ENCODE measurements at regions not wholly inside any gene's neighbourhood (a gene's known extent, or its start where the extent isn't known, plus 50 kb on each side); places are given as distances from the start of the nearest gene placed in this dataset.
"Not testable (repeated sequence)": the region's sequence is repeated elsewhere in the genome, so short reads cannot be mapped to it uniquely, and the experiment has no call there.

DNA sequence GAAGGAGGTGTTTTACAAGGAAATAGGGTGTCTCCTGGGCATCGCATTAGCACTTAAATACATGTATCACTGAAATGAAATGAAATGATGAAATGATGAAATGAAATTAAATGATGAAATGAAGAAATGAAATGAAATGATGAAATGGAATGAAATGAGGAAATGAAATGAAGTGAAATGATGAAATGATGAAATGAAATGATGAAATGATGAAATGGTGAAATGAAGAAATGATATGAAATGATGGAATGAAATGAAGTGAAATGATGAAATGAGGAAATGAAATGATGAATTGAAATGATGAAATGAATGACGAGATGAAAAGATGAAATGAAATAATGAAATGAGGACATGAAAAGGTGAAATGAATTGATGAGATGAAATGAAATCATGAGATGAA lies 314.6 kb downstream of the TP53TG3F start:
- not testable (repeated sequence) for H4K91ac ChIP-seq (replicated peaks; ENCODE audit: insufficient read length, low read length)

DNA sequence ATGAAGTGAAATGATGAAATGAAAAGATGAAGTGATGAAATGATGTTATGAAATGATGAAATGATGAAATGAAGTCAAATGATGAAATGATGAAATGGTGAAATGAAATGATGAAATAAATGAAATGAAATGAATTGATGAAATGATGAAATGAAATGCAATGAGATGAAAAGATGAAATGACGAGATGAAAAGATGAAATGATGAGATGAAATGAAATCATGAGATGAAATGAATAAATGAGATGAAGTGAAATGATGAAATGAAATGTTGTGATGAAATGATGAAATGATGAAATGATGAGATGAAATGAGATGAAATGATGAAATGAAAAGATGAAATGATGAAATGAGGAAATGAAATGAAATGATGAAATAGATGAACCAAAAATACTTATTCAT lies 315.3 kb downstream of the TP53TG3F start:
- H3K23ac ChIP-seq (ENCODE audit: insufficient read length); CTCF ChIA-PET (ENCODE audit: partially characterized antibody); H2AK5ac ChIP-seq (ENCODE audit: low read depth, low read length); H3K4me2 ChIP-seq (ENCODE audit: insufficient read depth in 1 of 2, low read depth in 2 of 2, low read length in 2 of 2); H3K23me2 ChIP-seq (ENCODE audit: low read depth, low read length); H3K79me2 ChIP-seq (ENCODE audit: control insufficient read depth in 1 of 2, insufficient read depth in 2 of 2, low read length in 2 of 2); H2BK20ac ChIP-seq (ENCODE audit: low read length); H3K14ac ChIP-seq (ENCODE audit: insufficient read length); H3K27me3 ChIP-seq (replicated peaks in 1 of 4; ENCODE audit: control insufficient read depth in 3 of 4, extremely low read depth in 1 of 4, insufficient read depth in 3 of 4, low read length in 3 of 4); H3K4me3 ChIP-seq (ENCODE audit: extremely low read depth in 1 of 4, insufficient read depth in 2 of 4, low read depth in 3 of 4, low read length in 4 of 4); H2BK15ac ChIP-seq (ENCODE audit: low read length); H3K9ac ChIP-seq (replicated peaks in 1 of 4; ENCODE audit: extremely low read depth in 1 of 4, low read depth in 3 of 4, low read length in 3 of 4); H4K91ac ChIP-seq (replicated peaks; ENCODE audit: insufficient read length, low read length); H4K5ac ChIP-seq (ENCODE audit: insufficient read length, low read depth, low read length); H3K4ac ChIP-seq (replicated peaks; ENCODE audit: insufficient read length, low read depth, low read length); H3K36me3 ChIP-seq (ENCODE audit: control insufficient read depth in 2 of 4, insufficient read depth in 4 of 4, low read length in 3 of 4); DNase-seq (ENCODE audit: low read depth in 1 of 2, low spot score in 2 of 2); H4K8ac ChIP-seq (ENCODE audit: extremely low read depth, insufficient read depth, low read length); FAIRE-seq; H2AFZ ChIP-seq (ENCODE audit: low read length); H2BK120ac ChIP-seq (replicated peaks; ENCODE audit: low read depth, low read length); H4K20me1 ChIP-seq (replicated peaks in 1 of 2; ENCODE audit: control insufficient read depth in 1 of 2, insufficient read depth in 2 of 2, low read length in 2 of 2); H3K4me1 ChIP-seq (replicated peaks in 1 of 4; ENCODE audit: control insufficient read depth in 3 of 4, insufficient read depth in 4 of 4, low read length in 3 of 4); H3K27ac ChIP-seq (ENCODE audit: low read depth, low read length); H3K18ac ChIP-seq (ENCODE audit: extremely low read depth, low read length); POLR2A ChIA-PET (ENCODE audit: partially characterized antibody); H2BK5ac ChIP-seq (ENCODE audit: low read depth, low read length); H3K56ac ChIP-seq (replicated peaks; ENCODE audit: insufficient read length, low read depth, low read length); H3K79me1 ChIP-seq (ENCODE audit: low read depth, low read length); H2BK12ac ChIP-seq (ENCODE audit: low read depth, low read length): not testable (repeated sequence)
- H3K9me3 ChIP-seq (ENCODE audit: insufficient read depth in 2 of 2, low read depth in 1 of 2, low read length in 1 of 2), result peaks cover 0 to 10% of the 10 kb centered on the region in 2 experiments; a peak in 1 of 4 replicates
- 64% methylated on average over 1 of the region's 1 CpG; no CpG with 5 or more reads in 1 of the 2 experiments for WGBS, 2 experiments (ENCODE audit: extremely low coverage in 1 of 2, insufficient coverage in 1 of 2, insufficient read length in 1 of 2, insufficient replicate concordance in 2 of 2, low coverage in 1 of 2, low lambda C conversion rate in 2 of 2, missing lambda C conversion rate in 1 of 2)

More for the DNA sequence above, 314.6 kb downstream of the TP53TG3F start:
- H3K79me2 ChIP-seq (ENCODE audit: control insufficient read depth in 1 of 2, insufficient read depth in 2 of 2, low read length in 2 of 2); H3K4ac ChIP-seq (replicated peaks; ENCODE audit: insufficient read length, low read depth, low read length); H3K23me2 ChIP-seq (ENCODE audit: low read depth, low read length); H3K23ac ChIP-seq (ENCODE audit: insufficient read length); CTCF ChIA-PET (ENCODE audit: partially characterized antibody); H3K79me1 ChIP-seq (ENCODE audit: low read depth, low read length); H3K56ac ChIP-seq (replicated peaks; ENCODE audit: insufficient read length, low read depth, low read length); H3K27me3 ChIP-seq (replicated peaks in 1 of 4; ENCODE audit: control insufficient read depth in 3 of 4, extremely low read depth in 1 of 4, insufficient read depth in 3 of 4, low read length in 3 of 4); POLR2A ChIA-PET (ENCODE audit: partially characterized antibody); H4K20me1 ChIP-seq (replicated peaks in 1 of 2; ENCODE audit: control insufficient read depth in 1 of 2, insufficient read depth in 2 of 2, low read length in 2 of 2); H2BK15ac ChIP-seq (ENCODE audit: low read length); H3K4me3 ChIP-seq (ENCODE audit: extremely low read depth in 1 of 4, insufficient read depth in 2 of 4, low read depth in 3 of 4, low read length in 4 of 4); H3K27ac ChIP-seq (ENCODE audit: low read depth, low read length); H2BK120ac ChIP-seq (replicated peaks; ENCODE audit: low read depth, low read length); H3K18ac ChIP-seq (ENCODE audit: extremely low read depth, low read length); H3K4me2 ChIP-seq (ENCODE audit: insufficient read depth in 1 of 2, low read depth in 2 of 2, low read length in 2 of 2); FAIRE-seq; H3K9ac ChIP-seq (replicated peaks in 1 of 4; ENCODE audit: extremely low read depth in 1 of 4, low read depth in 3 of 4, low read length in 3 of 4); H4K5ac ChIP-seq (ENCODE audit: insufficient read length, low read depth, low read length); H2BK12ac ChIP-seq (ENCODE audit: low read depth, low read length); H2AFZ ChIP-seq (ENCODE audit: low read length); H3K4me1 ChIP-seq (replicated peaks in 1 of 4; ENCODE audit: control insufficient read depth in 3 of 4, insufficient read depth in 4 of 4, low read length in 3 of 4); H3K14ac ChIP-seq (ENCODE audit: insufficient read length); DNase-seq (ENCODE audit: low read depth in 1 of 2, low spot score in 2 of 2); H4K8ac ChIP-seq (ENCODE audit: extremely low read depth, insufficient read depth, low read length); H3K36me3 ChIP-seq (ENCODE audit: control insufficient read depth in 2 of 4, insufficient read depth in 4 of 4, low read length in 3 of 4); H2AK5ac ChIP-seq (ENCODE audit: low read depth, low read length); H2BK5ac ChIP-seq (ENCODE audit: low read depth, low read length); H2BK20ac ChIP-seq (ENCODE audit: low read length): not testable (repeated sequence)
- WGBS, 2 experiments (ENCODE audit: extremely low coverage in 1 of 2, insufficient coverage in 1 of 2, insufficient read length in 1 of 2, insufficient replicate concordance in 2 of 2, low coverage in 1 of 2, low lambda C conversion rate in 2 of 2, missing lambda C conversion rate in 1 of 2), result 88 to 100% methylated on average over 1 to 2 of the region's 2 CpGs
- peaks cover 0 to 18% of the 10 kb centered on the region in 2 experiments; a peak in 1 of 4 replicates for H3K9me3 ChIP-seq (ENCODE audit: insufficient read depth in 2 of 2, low read depth in 1 of 2, low read length in 1 of 2)
